GM10248 (cell line): ENCODE measurements at regions not wholly inside any gene's neighbourhood (a gene's known extent, or its start where the extent isn't known, plus 50 kb on each side); places are given as distances from the start of the nearest gene placed in this dataset.
"Not testable (repeated sequence)": the region's sequence is repeated elsewhere in the genome, so short reads cannot be mapped to it uniquely, and the experiment has no call there.

Source experiments
- CTCF ChIA-PET: fragments of 300-600 bp; sonication (Branson Sonifier 250); formaldehyde crosslinking; extraction: SDS; loops from one replicate; lab custom pipeline; 2021; ENCODE audit warnings: antibody characterized with exemption; lab: Yijun Ruan, JAX
- POLR2A ChIA-PET: fragments of 350-650 bp; sonication (Branson Sonifier 250); formaldehyde crosslinking; extraction: SDS; loops from one replicate; lab custom pipeline; 2020; ENCODE audit warnings: antibody characterized with exemption; lab: Yijun Ruan, JAX
- DNase-seq: peaks from one replicate; pipeline ENCODE4 v3.0.0; 2012; ENCODE audit errors: extremely low spot score
- TF ChIP-seq, protein P1 (sequence below): IDR thresholded peaks from 2 replicates; pipeline ENCODE4 v1.5.1; 2012; ENCODE audit warnings: mild to moderate bottlenecking, low read depth; ENCODE audit errors: extremely low read depth, missing control alignments, control extremely low read depth

DNA sequence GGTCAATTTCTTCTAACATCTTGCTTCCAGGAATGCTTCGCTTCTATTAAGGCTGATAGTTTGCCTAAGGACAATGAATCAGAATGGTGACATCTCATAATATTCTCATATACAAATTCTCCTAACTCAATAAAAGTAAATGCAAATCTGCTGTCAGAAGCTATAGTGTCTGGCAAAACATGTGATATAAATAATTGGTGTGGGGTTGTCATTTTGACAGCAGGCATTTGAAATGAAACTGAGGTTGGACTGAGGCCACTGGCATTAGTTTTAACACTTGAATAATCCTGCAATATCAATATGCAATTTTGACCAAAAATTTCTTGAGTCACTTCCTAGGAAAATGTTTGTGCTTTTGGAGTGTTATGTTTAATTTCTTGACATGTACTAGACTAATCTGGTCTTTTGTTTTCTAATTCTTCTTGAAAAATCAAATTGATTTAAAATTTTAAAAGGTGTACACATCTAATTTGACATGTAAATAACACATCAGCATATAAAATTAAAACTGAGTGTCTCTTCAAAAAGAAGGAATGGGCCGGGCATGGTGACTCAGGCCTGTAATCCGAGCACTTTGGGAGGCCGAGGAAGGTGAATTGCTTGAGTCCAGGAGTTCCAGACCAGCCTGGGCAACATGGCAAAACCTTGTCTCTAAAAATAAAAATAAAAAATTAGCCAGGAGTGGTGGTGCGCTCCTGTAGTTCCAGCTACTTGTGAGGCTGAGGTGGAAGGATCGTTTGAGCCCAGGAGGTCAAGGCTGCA lies 92.3 kb upstream of the BTG1 start:
- no peak for DNase-seq
- ChIA-PET POLR2A (no interaction called here), CTCF (no interaction called here)
- TF ChIP-seq, protein P1, sequence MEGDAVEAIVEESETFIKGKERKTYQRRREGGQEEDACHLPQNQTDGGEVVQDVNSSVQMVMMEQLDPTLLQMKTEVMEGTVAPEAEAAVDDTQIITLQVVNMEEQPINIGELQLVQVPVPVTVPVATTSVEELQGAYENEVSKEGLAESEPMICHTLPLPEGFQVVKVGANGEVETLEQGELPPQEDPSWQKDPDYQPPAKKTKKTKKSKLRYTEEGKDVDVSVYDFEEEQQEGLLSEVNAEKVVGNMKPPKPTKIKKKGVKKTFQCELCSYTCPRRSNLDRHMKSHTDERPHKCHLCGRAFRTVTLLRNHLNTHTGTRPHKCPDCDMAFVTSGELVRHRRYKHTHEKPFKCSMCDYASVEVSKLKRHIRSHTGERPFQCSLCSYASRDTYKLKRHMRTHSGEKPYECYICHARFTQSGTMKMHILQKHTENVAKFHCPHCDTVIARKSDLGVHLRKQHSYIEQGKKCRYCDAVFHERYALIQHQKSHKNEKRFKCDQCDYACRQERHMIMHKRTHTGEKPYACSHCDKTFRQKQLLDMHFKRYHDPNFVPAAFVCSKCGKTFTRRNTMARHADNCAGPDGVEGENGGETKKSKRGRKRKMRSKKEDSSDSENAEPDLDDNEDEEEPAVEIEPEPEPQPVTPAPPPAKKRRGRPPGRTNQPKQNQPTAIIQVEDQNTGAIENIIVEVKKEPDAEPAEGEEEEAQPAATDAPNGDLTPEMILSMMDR = no peak

DNA sequence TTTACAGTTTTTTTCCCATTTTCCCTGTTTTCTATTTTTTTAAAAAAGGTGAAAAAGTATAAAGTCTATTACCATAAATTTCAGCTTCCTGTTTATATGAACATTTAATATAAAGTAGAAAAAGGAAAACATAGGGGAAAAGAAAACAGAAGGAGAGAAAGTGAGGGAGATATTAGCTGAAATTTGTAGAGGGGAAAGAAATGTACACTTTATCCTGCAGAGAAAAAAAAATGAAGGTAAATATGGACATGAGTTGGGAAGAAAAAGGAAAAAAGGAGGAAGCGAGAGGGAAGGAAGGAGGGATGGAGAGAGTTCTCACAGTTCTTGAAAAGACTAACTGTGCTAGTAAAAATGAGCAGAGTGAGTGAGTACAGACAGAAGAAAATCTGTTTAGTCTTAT lies 91.6 kb upstream of the BTG1 start:
- DNase-seq = no peak
- POLR2A ChIA-PET = no interaction called here
- TF ChIP-seq, protein P1 = no peak
- CTCF ChIA-PET = no interaction called here

DNA sequence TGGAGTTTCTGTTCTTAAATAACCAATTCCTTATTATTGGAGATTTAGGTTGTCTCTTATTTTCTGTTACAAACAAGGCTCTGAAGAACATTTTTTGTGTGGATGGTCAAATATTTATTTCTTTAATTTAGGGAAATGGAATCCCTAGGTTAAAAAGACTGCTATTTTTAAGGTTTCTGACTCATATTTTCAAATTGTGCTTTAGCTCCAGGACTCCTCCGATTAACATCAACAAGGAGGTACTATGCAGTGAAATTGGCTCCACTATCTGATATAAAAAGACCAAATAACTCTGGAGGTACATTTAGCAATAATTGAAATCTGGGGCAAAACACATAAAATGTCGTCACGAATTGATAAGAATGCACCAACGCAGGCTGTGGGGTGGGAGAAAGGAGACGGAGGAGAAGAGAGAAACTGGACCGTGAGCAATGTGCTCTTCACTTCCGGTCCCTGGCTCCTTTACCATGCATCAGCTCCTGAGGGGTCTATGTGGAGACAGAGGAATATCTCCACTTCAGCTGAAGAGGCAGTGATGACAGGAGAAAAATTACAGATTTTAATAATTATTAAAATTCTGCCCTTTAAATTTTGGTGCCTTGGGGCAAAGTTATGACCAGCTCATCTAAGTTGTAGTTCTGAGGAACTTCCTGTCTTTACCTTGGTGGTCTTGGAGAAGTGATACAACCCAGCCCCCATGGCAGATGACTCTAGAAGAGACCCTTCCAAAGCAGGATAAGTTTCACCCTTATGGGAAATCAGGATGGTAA lies 90.2 kb upstream of the BTG1 start:
- TF ChIP-seq, protein P1 = no peak
- POLR2A ChIA-PET = no interaction called here
- DNase-seq = no peak
- CTCF ChIA-PET = interaction anchor here (1.2 to 1.3 kb wide), 2 partner anchors 8 to 9 kb away, joined by 3 read pairs; no protein-coding TSS in a partner anchor

DNA sequence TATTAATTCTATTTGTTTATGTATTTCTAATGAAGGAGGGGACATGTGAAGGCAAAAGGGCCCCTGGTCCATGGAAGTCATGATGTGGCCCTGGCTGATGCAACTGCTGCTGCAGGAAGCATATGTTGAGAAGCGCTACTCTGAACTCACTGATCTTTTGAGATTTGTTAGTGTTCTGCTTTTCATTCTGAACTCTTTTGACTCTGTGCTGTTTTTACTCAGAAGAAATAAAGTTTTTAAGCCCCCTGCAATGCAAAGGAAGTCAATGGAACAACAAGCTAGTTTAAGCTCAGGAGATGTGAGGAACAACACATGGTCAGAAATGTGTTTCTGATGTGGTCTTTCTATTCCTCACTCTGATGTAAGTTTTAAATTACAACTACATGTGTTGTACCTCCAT lies 88.9 kb upstream of the BTG1 start:
- ChIA-PET CTCF (interaction anchor here (2.2 kb wide), 1 partner anchor 10 kb away, joined by 6 read pairs; no protein-coding TSS in a partner anchor), POLR2A (no interaction called here)
- TF ChIP-seq, protein P1 = no peak
- no peak for DNase-seq

DNA sequence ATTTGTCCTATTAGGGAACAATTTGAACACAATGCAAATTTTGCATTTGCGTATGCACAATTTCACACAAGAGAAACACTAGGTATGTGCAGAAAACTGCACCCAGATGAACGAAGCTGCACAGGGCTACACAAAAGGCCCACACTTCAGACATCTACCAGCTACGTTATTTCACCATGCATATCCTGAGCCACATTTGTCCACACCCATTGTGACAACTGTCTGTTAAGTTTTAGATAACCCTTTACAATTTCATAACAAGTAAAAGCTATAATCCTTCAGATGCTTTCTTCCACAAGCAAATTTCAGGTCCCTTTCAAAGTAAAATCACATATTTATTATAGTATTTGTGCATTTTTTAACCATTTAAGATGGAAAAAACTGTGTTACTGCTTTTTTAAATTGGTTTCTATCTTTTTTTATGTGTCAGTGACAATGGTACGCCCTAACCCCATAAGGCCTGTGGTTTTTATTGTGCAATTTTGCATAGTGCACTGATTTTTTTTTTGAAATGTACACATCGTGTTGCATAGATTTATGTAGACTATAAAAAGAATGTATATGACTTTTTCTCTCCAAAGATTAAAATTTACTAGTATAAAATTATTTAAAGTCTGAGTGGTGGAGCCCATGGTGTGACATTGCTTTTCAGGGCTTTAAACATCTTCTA lies 87.8 kb upstream of the BTG1 start:
- POLR2A ChIA-PET = no interaction called here

DNA sequence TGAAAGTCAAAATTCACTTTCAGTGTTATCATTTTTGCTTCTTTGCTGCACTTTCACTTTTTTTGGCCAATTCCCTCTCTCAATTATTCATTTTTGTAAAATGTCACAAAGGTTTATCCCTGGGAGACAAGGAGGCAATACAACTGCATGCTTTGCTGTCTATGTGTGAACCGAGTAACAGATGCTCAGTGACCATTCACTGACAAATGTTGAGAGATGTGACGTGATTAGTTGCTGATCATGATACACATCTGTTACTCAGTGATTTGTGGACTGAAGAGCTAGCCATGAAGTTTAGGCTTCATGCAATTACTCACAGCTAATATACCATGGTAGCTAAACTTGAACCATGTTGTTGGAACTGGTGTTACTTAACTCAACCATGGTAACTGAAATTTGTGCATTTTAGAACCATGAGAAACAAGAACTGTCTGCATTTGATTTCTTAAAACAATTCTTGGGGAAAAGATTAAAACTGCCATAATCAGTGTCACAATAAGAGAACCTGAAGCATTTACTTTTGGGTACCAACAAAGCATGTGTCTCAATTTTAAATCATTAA lies 86.8 kb upstream of the BTG1 start:
- POLR2A ChIA-PET, DNase-seq: not testable (repeated sequence)
- CTCF ChIA-PET = interaction anchor here (1.1 to 2.2 kb wide), 2 partner anchors 12 to 62 kb away, joined by 3 to 6 read pairs; no protein-coding TSS in a partner anchor

More for the DNA sequence above, 87.8 kb upstream of the BTG1 start:
- CTCF ChIA-PET = interaction anchor here (2.2 kb wide), 1 partner anchor 11 kb away, joined by 6 read pairs; no protein-coding TSS in a partner anchor
- no peak for DNase-seq
- TF ChIP-seq, protein P1 = no peak

DNA sequence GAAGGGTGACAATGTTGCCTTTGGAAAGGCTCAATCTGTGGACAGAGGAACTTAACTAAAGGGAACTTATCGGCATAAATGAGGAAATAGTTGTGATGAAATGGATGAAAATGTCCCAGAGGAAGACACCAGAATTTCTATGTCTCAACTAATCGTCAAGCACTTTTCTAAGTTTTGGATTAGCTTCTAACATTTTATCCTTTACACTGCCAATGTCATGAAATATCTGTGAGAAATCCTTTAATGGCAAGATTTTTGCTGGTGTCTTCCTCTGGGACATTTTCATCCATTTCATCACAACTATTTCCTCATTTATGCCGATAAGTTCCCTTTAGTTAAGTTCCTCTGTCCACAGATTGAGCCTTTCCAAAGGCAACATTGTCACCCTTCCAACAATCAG lies 86.3 kb upstream of the BTG1 start:
- CTCF ChIA-PET = interaction anchor here (1.1 to 2.0 kb wide), 2 partner anchors 33 to 63 kb away, joined by 3 to 7 read pairs; no protein-coding TSS in a partner anchor
- DNase-seq, POLR2A ChIA-PET: not testable (repeated sequence)

DNA sequence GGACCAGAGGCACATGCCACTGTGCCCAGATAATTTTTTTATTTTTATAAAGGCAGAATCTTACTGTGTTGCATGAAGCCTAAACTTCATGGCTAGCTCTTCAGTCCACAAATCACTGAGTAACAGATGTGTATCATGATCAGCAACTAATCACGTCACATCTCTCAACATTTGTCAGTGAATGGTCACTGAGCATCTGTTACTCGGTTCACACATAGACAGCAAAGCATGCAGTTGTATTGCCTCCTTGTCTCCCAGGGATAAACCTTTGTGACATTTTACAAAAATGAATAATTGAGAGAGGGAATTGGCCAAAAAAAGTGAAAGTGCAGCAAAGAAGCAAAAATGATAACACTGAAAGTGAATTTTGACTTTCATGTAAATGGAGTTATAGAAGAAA lies 85.9 kb upstream of the BTG1 start:
- ChIA-PET CTCF (interaction anchor here (1.1 to 2.0 kb wide), 2 partner anchors 33 to 63 kb away, joined by 3 to 7 read pairs; no protein-coding TSS in a partner anchor), POLR2A (interaction anchor here (0.7 kb wide), 1 partner anchor 86 kb away, joined by 3 read pairs; the partner anchor contains the start of gene BTG1)
- not testable (repeated sequence) for DNase-seq
